ENCODE measurements at regions not wholly inside any gene's neighbourhood (a gene's known extent, or its start where the extent isn't known, plus 50 kb on each side); places are given as distances from the start of the nearest gene placed in this dataset.

DNA sequence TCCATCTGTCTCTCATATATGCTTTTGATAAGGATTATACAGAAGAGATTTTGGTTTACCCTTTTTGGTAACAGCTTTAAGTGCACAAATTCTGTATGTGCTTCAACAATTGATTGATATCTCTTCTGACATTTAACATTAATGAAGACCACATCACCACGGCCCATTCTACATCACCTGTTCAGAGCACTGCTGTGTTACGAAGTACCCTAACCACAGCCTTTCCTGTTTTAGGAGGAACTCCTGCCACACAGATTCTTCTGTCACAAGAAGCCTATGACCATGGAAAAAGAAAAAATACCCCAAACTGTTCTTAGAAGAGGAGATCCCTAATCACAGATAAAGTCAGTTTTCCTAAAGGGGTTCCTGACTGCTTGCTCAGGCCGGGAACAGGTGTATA, 170.1 kb downstream of the NSUN3 start:
- TF ChIP-seq, protein P1, sequence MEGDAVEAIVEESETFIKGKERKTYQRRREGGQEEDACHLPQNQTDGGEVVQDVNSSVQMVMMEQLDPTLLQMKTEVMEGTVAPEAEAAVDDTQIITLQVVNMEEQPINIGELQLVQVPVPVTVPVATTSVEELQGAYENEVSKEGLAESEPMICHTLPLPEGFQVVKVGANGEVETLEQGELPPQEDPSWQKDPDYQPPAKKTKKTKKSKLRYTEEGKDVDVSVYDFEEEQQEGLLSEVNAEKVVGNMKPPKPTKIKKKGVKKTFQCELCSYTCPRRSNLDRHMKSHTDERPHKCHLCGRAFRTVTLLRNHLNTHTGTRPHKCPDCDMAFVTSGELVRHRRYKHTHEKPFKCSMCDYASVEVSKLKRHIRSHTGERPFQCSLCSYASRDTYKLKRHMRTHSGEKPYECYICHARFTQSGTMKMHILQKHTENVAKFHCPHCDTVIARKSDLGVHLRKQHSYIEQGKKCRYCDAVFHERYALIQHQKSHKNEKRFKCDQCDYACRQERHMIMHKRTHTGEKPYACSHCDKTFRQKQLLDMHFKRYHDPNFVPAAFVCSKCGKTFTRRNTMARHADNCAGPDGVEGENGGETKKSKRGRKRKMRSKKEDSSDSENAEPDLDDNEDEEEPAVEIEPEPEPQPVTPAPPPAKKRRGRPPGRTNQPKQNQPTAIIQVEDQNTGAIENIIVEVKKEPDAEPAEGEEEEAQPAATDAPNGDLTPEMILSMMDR (IDR thresholded peaks at IDR 0.05; ENCODE audit: borderline replicate concordance, extremely low read depth, low read length, poor library complexity, severe bottlenecking), result no peak
- no peak for TF ChIP-seq EZH2 (IDR thresholded peaks at IDR 0.05; ENCODE audit: borderline replicate concordance, low read depth, low read length, severe bottlenecking)

All from DND-41 (cell line).